ENCODE measurements at regions not wholly inside any gene's neighbourhood (a gene's known extent, or its start where the extent isn't known, plus 50 kb on each side); places are given as distances from the start of the nearest gene placed in this dataset.

GRCh38 chr10:21304608-21305007 lies 220.9 kb downstream of the SKIDA1 start:
- TF ChIP-seq CTCF (IDR thresholded peaks at IDR 0.05; ENCODE audit: borderline replicate concordance, extremely low read depth, low read length, poor library complexity, severe bottlenecking) (no peak), EZH2 (IDR thresholded peaks at IDR 0.05; ENCODE audit: borderline replicate concordance, low read depth, low read length, severe bottlenecking) (no peak)

Data from DND-41 (cell line).